HFF-Myc (cell line): ENCODE measurements at regions not wholly inside any gene's neighbourhood (a gene's known extent, or its start where the extent isn't known, plus 50 kb on each side); places are given as distances from the start of the nearest gene placed in this dataset.

Experiments used
- DNase-seq: peaks from one replicate; pipeline ENCODE4 v3.0.0-alpha.2; 2011; ENCODE audit warnings: low read depth; ENCODE audit errors: extremely low read depth
- H3K4me3 ChIP-seq: replicated peaks from 2 replicates; pipeline ENCODE4 v1.5.1; 2011; ENCODE audit warnings: low read depth, mild to moderate bottlenecking, control low read depth, low read length
- CTCF ChIP-seq: IDR thresholded peaks from 2 replicates; pipeline ENCODE4 v1.5.1; 2012; ENCODE audit warnings: mild to moderate bottlenecking, low read depth, low read length, control low read depth; ENCODE audit errors: missing control alignments

- DNase-seq = no peak
These were observed 281.1 kb downstream of the TTLL7 start for GRCh38 chr1:83717785-83718184.

DNA sequence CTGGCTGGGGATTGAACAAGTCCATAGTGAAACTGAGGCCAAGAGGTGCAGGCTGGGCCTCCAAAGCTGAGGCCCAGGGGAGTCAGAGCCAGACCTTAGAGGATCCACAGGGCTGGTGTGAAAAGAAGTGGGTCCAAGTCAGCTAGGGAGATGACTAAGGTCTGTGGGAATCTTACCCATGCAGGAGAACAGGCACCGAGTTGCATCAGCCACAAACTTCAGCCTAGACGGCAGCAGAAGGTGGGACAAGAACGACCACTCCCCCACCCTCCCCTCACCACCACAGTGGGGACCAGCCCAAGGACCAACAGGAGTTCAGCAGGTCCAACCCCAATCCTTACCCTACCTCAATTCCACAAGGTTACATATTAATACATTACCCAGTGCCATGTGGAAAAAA is 282.3 kb downstream of the TTLL7 start:
- no peak overlapping the region for H3K4me3 ChIP-seq
- no peak for TF ChIP-seq CTCF
- no peak for DNase-seq

More at GRCh38 chr1:83717785-83718184, 281.1 kb downstream of the TTLL7 start:
- TF ChIP-seq CTCF = no peak
- no peak overlapping the region for H3K4me3 ChIP-seq

DNA sequence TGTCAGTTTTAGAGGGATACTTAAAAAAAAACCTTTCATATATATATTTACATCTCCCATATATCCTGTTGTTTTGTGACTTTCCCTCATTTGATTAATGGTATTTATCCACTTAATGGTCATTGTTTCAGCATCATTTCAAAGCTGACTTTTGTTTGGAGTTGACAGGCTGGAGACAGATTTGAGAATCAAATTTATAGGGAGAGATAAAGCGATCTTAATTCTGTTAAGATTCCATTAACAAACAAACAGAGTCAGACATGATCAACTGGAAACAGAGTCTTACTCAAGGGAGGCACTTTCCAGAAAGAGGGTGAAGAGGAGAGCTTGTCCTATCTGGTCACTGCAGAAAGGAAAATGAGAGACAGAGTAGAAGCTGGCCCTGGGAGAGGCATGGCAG is 283.4 kb downstream of the TTLL7 start:
- TF ChIP-seq CTCF = no peak
- H3K4me3 ChIP-seq = no peak overlapping the region
- no peak for DNase-seq

DNA sequence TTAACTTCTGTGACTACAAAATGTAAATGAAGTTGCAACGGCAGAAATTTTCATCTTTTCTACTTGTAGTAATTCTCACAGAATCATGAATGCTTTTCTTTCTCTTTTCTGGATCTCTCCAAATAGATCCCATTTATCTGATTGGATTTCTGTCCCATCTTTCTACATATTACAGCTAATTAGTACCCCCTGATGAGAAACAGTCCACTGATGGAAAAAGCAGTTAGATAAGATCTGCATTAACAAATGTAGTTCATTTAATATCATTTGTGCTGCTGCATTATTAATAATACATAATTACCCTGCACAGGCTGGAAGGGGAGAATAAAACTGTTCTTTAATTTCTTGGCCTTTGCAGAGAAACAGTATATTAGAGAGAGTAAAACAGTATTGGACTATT is 289.3 kb downstream of the TTLL7 start:
- no peak for TF ChIP-seq CTCF
- H3K4me3 ChIP-seq = no peak overlapping the region
- no peak for DNase-seq

GRCh38 chr1:83706354-83706938 is 292.5 kb downstream of the TTLL7 start:
- TF ChIP-seq CTCF = no peak
- H3K4me3 ChIP-seq = no peak overlapping the region
- DNase-seq = no peak

DNA sequence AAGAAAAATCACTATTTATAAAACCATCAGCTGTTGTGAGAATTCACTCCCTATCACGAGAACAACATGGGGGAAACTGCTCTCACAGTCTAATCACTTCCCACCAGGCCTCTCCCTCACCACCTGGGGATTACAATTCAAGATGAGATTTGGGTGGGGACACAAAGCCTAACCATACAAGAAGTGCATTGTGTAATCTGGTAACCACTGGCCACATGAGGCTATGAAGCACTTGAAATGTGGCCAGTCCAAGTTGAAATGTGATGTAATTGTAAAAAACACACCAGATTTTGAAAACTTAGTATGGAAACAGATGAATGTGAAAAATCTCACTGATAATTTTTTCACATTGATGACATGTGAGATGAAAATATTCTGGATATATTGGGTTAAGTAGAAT is 293.8 kb downstream of the TTLL7 start:
- DNase-seq = no peak
- TF ChIP-seq CTCF = no peak
- H3K4me3 ChIP-seq = no peak overlapping the region

- DNase-seq = no peak
- TF ChIP-seq CTCF = no peak
- H3K4me3 ChIP-seq = no peak overlapping the region
These were observed 294.6 kb downstream of the TTLL7 start for GRCh38 chr1:83704350-83704749.
